GM21619 (cell line): ENCODE measurements at regions not wholly inside any gene's neighbourhood (a gene's known extent, or its start where the extent isn't known, plus 50 kb on each side); places are given as distances from the start of the nearest gene placed in this dataset.
A peak's percentile ranks its signal among the peaks of the same experiment; 100 is the strongest.

Source experiments
- ATAC-seq: cut with Tn5 transposase; IDR thresholded peaks from one replicate; pipeline ENCODE4 v1.9.1; 2021; ENCODE audit not compliant: unreplicated experiment

- ATAC-seq, result no peak
Observed at GRCh38 chr2:57987835-57988573, 58.6 kb upstream of the VRK2 start.

- ATAC-seq, result peak; percentile 48
Observed at GRCh38 chr2:57990118-57990725, 56.4 kb upstream of the VRK2 start.
